ENCODE measurements at regions not wholly inside any gene's neighbourhood (a gene's known extent, or its start where the extent isn't known, plus 50 kb on each side); places are given as distances from the start of the nearest gene placed in this dataset.

DNA sequence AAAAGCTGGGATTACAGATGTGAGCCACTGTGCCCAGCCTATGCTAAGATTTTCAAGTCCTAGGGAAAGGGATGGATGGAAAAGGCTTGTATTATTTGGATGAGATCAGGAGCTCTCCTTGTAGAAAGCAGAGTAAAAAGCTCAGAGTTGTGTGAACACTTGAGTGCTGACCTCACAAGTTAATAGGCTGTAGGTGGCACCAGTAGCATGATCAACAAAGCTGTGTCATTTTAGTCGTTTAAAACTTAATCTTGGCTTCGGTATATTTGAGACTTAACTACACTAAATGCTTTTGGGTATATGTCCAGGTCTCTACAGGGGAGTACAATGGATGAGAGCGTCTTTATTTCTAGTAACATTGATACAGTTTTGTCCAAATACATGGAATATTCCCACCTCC, 264.2 kb downstream of the TMEM38B start:
- TF ChIP-seq EGR1 (IDR thresholded peaks at IDR 0.05) (no peak), CREB1 (IDR thresholded peaks at IDR 0.05; ENCODE audit: low read depth) (no peak), NFIC (IDR thresholded peaks at IDR 0.05) (no peak), RAD21 (IDR thresholded peaks at IDR 0.05; ENCODE audit: low read depth) (no peak), YY1 (IDR thresholded peaks at IDR 0.05; ENCODE audit: low read depth) (no peak)
- TF ChIP-seq, protein P1, sequence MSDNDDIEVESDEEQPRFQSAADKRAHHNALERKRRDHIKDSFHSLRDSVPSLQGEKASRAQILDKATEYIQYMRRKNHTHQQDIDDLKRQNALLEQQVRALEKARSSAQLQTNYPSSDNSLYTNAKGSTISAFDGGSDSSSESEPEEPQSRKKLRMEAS (IDR thresholded peaks at IDR 0.05): no peak
- TF ChIP-seq, protein P2, sequence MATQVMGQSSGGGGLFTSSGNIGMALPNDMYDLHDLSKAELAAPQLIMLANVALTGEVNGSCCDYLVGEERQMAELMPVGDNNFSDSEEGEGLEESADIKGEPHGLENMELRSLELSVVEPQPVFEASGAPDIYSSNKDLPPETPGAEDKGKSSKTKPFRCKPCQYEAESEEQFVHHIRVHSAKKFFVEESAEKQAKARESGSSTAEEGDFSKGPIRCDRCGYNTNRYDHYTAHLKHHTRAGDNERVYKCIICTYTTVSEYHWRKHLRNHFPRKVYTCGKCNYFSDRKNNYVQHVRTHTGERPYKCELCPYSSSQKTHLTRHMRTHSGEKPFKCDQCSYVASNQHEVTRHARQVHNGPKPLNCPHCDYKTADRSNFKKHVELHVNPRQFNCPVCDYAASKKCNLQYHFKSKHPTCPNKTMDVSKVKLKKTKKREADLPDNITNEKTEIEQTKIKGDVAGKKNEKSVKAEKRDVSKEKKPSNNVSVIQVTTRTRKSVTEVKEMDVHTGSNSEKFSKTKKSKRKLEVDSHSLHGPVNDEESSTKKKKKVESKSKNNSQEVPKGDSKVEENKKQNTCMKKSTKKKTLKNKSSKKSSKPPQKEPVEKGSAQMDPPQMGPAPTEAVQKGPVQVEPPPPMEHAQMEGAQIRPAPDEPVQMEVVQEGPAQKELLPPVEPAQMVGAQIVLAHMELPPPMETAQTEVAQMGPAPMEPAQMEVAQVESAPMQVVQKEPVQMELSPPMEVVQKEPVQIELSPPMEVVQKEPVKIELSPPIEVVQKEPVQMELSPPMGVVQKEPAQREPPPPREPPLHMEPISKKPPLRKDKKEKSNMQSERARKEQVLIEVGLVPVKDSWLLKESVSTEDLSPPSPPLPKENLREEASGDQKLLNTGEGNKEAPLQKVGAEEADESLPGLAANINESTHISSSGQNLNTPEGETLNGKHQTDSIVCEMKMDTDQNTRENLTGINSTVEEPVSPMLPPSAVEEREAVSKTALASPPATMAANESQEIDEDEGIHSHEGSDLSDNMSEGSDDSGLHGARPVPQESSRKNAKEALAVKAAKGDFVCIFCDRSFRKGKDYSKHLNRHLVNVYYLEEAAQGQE (IDR thresholded peaks at IDR 0.05; ENCODE audit: low read depth): no peak
